ENCODE measurements at regions not wholly inside any gene's neighbourhood (a gene's known extent, or its start where the extent isn't known, plus 50 kb on each side); places are given as distances from the start of the nearest gene placed in this dataset.

DNA sequence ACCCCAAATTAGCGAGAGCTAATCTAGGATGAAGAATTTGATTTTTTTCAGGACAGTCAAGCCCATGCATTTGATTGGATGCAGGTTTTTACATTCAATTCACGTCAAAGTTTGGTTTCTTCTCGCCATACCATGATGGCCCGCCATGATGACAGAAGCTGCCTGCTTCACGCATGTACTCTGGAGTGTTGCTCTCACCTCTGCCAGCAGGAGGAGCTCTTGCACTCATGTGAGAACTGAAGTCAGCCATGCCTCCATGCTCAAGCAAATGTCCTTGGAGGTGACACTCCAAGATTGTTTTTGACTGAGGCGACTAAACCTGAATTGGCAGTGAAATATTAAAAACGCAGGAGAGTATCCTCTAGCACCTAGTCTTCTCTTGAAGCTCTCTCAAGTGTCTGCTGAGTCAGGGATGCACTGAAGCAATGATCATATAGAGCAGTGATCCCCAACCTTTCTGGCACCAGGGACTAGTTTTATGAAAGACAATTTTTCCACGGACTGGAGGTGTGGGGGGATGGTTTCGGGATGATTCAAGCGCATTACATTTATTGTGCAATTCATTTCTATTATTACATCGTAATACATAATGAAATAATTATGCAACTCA lies 120.9 kb downstream of the SAMMSON start:
- DNase-seq (ENCODE audit: low read depth in 2 of 2) = peak; percentile 47 to 63

DNA sequence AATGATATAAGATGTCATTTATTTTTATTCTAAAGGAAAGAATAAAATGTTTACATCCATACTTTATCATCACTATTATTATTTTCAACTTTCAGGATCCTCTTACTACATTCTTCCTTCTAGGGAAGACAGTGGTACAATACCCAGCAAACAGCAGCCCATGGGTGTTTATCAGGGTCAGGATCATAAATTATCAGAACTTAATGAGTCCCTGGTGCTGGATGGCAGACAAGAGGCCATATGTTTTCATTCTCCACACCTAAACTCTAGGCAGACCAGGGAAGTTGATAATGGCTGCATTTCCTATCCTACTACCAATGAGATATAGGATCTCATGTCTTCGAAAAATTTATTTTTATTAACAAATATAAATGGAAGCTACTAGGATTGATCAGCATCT lies 127.7 kb downstream of the SAMMSON start:
- no peak for DNase-seq (ENCODE audit: low read depth in 2 of 2)

GRCh38 chr3:70137366-70137765 lies 137.8 kb downstream of the SAMMSON start:
- no peak for DNase-seq (ENCODE audit: low read depth in 2 of 2)

GRCh38 chr3:70138606-70139005 lies 139.1 kb downstream of the SAMMSON start:
- no peak for DNase-seq (ENCODE audit: low read depth in 2 of 2)
